ENCODE measurements at regions not wholly inside any gene's neighbourhood (a gene's known extent, or its start where the extent isn't known, plus 50 kb on each side); places are given as distances from the start of the nearest gene placed in this dataset.

DNA sequence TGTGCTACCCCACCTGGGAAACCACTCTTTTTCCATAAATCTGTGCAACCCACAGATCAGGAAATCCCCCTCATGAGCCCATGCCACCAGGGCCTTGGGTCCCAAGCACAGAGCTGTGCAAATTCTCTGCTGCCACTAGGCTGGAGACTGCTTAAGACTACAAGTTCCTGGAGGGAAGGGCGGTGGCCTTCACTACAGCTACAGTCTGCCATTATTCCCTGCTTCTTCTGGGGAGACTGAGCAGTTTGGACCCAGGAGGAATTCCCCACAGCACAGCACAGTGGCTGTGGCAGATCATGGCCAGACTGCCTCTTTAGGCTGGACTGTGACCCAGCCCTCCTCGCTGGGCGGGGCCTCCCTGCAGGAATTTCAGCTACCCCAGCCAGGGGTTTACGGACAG, 89.7 kb upstream of the GRB10 start:
- Mint-ChIP-seq H3K4me3 (no peak overlapping the region), H3K4me1 (ENCODE audit: unreplicated experiment) (peaks cover 4% of the 10 kb centered on the region), H3K9me3 (peaks cover 7% of the 10 kb centered on the region), H3K27ac (no peak overlapping the region), H3K36me3 (no peaks in the 10 kb centered on the region), H3K27me3 (peaks cover 9% of the 10 kb centered on the region)
- TF ChIP-seq, protein P1, sequence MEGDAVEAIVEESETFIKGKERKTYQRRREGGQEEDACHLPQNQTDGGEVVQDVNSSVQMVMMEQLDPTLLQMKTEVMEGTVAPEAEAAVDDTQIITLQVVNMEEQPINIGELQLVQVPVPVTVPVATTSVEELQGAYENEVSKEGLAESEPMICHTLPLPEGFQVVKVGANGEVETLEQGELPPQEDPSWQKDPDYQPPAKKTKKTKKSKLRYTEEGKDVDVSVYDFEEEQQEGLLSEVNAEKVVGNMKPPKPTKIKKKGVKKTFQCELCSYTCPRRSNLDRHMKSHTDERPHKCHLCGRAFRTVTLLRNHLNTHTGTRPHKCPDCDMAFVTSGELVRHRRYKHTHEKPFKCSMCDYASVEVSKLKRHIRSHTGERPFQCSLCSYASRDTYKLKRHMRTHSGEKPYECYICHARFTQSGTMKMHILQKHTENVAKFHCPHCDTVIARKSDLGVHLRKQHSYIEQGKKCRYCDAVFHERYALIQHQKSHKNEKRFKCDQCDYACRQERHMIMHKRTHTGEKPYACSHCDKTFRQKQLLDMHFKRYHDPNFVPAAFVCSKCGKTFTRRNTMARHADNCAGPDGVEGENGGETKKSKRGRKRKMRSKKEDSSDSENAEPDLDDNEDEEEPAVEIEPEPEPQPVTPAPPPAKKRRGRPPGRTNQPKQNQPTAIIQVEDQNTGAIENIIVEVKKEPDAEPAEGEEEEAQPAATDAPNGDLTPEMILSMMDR (conservative IDR thresholded peaks at IDR 0.05), result no peak
- DNase-seq (ENCODE audit: extremely low spot score, unreplicated experiment), result no peak

DNA sequence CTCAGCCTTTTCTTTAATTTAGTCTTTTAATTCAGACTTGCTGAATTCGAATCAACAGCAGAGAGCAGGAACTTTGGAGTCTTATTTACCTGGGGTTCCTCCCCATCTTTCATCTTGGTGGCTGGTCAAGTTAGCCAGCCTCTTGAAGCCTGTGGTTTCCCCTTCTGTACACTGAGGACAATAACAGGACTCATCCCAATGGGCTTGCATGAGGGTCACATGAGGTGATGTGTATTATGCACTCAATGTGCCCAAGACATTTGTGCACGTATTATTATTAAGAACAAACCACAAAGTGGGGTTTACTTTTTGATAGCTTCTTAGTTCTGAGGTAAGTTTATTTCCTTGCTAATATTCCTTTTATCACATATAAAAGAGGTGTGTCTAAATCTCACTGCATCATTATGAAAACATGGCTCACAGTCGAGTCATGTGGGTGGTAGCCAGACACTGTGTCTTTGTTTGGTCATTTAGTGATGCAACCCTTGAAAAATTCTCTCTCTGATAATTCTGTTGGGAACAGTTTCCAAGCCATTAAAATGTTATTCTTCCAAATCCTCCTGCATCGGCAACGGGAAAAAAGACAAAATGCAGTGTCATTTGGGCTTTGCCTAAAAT, 86.5 kb upstream of the GRB10 start:
- H3K36me3 Mint-ChIP-seq, result no peaks in the 10 kb centered on the region
- peaks cover 4% of the 10 kb centered on the region for H3K4me1 Mint-ChIP-seq (ENCODE audit: unreplicated experiment)
- H3K9me3 Mint-ChIP-seq, result peaks cover 7% of the 10 kb centered on the region
- no peak for DNase-seq (ENCODE audit: extremely low spot score, unreplicated experiment)
- peaks cover 5% of the 10 kb centered on the region for H3K27me3 Mint-ChIP-seq
- no peak overlapping the region for H3K27ac Mint-ChIP-seq
- H3K4me3 Mint-ChIP-seq, result no peak overlapping the region
- TF ChIP-seq, protein P1 (conservative IDR thresholded peaks at IDR 0.05), result no peak

DNA sequence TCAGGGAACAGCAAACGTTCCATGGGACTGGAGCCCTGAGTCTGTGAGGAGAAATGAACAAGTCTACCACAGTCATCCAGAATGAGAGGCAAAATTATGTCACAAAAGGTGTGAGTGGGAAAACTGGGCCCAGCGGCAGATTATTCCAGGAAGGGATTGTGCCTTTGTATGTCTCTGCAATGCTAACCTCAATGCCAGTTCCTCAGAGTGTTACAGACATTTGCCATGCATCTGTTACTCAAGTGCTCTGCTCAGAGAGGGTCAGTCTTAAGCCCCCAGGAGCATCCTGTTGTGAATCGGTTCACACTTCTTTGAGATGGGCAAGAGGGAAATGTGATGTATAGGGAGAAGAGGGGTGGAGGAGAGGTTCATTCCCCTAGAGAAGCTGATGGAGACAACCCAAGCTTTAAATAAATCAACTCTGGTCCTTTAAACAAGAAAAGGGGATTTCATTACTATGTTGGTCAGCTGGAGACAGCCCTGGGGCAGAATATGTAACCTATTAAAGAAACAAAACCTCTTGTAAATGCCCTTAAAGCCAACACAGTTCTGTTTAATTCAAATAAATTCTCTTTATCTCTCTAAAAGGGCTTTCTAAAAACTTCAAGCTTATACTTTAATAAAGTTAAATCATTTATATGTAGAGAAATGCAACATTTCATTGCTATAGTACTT, 85.9 kb upstream of the GRB10 start:
- Mint-ChIP-seq H3K9me3 (peaks cover 5% of the 10 kb centered on the region), H3K4me1 (ENCODE audit: unreplicated experiment) (peaks cover 4% of the 10 kb centered on the region), H3K4me3 (no peak overlapping the region), H3K27ac (no peak overlapping the region), H3K36me3 (no peaks in the 10 kb centered on the region), H3K27me3 (peaks cover 3% of the 10 kb centered on the region)
- TF ChIP-seq, protein P1 (conservative IDR thresholded peaks at IDR 0.05), result no peak
- no peak for DNase-seq (ENCODE audit: extremely low spot score, unreplicated experiment)

DNA sequence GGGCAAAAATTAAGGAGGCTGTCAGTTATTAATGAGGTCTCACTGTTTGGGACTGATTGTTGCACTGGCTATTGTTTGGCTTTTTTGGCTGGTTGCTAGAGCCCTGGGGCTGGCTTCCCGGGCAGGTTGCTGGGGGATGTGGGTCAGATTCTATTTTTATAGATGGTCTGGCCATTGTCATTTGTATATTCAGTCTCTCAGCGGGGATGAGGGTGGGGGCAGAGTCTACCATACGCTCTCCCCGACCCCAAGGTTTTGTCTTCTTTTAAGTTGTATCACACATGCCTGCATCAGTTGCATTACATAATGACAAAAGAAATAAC, 84.3 kb upstream of the GRB10 start:
- no peaks in the 10 kb centered on the region for H3K27me3 Mint-ChIP-seq
- H3K4me1 Mint-ChIP-seq (ENCODE audit: unreplicated experiment), result peaks cover 4% of the 10 kb centered on the region
- TF ChIP-seq, protein P1 (conservative IDR thresholded peaks at IDR 0.05), result no peak
- no peak overlapping the region for H3K4me3 Mint-ChIP-seq
- no peaks in the 10 kb centered on the region for H3K36me3 Mint-ChIP-seq
- H3K27ac Mint-ChIP-seq, result no peak overlapping the region
- no peaks in the 10 kb centered on the region for H3K9me3 Mint-ChIP-seq
- DNase-seq (ENCODE audit: extremely low spot score, unreplicated experiment), result no peak

DNA sequence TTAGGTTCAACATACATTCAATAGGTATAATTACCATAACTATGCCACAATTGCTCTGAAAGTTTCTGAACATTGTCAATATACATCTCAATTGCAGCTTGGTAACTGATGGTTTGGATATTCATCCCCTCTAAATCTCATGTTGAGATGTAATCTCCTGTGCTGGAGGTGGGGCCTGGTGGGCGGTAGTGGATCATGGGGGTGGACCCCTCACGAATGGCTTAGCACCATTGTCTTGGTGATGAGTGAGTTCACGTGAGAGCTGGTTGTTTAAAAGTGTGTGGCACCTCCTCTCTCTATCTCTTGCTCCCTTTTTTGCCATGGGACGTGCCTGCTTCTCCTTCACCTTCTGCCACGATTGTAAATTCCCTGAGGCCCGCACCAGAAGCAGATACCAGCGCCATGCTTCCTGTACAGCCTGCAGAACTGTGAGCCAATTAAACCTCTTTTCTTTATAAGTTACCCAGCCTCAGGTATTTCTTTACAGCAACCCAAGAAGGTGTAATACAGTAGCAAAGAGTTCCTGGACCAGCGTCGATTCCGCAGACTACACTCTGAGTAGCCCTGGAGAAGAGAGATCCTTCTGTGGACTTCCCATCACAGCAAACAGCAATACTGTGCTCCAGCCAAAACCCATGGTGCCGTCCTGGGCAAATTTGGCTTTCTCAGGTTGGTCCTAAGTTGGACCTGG, 83.8 kb upstream of the GRB10 start:
- no peak for DNase-seq (ENCODE audit: extremely low spot score, unreplicated experiment)
- H3K27me3 Mint-ChIP-seq, result no peaks in the 10 kb centered on the region
- no peaks in the 10 kb centered on the region for H3K36me3 Mint-ChIP-seq
- H3K9me3 Mint-ChIP-seq, result no peaks in the 10 kb centered on the region
- no peak overlapping the region for H3K4me3 Mint-ChIP-seq
- H3K27ac Mint-ChIP-seq, result no peak overlapping the region
- peaks cover 4% of the 10 kb centered on the region for H3K4me1 Mint-ChIP-seq (ENCODE audit: unreplicated experiment)
- TF ChIP-seq, protein P1 (conservative IDR thresholded peaks at IDR 0.05), result no peak
